NCI-H2227 treated with DMSO at 0.1 percent for 48 hours (cell line): ENCODE measurements at regions not wholly inside any gene's neighbourhood (a gene's known extent, or its start where the extent isn't known, plus 50 kb on each side); places are given as distances from the start of the nearest gene placed in this dataset.

ENCODE experiments used
- DNase-seq: peaks from one replicate; lab custom pipeline; 2025; lab: John Stamatoyannopoulos, UW

GRCh38 chr2:45068571-45069140, 59.4 kb upstream of the SIX2 start:
- DNase-seq: no peak

DNA sequence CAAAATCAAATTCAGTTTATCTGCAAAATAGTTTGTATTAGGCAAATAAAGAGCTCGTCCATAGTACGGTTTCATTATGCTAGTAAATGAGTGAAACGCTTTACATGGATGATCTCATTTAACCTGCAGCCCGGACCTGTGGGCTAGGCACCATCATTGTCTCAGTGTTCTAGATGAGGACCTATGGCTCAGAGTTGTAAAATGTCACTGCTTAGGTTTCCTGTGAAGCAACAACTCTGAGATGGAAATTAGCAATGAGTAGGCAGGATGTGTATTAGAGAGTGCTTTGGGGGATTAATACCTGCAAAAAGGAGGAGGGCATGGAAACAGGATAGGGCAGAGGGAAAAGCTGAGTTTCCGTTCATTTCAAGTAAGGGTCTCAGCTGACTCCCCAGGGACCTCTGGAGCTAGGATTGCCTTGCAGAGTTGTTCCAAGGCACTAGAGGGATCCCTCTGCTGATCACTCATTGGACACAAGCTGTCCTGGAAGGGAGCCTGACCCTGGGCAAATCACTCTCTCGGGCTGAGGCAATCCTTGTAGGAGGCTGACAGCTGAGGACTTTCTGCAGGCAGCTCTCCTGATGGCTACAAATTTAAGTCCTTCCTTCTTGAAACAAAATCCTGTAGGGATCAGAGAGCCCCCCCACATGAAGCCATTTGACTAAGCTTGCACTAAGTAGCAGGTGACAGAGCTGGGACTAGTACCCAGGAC, 58.8 kb upstream of the SIX2 start:
- DNase-seq: no peak
